Fibroblast of lung (primary cell): ENCODE measurements at regions not wholly inside any gene's neighbourhood (a gene's known extent, or its start where the extent isn't known, plus 50 kb on each side); places are given as distances from the start of the nearest gene placed in this dataset.

Source experiments
- DNase-seq, 2 donors: peaks; one replicate each; pipeline versions ENCODE4 v3.0.0 to v3.0.0-alpha.2; 2010; ENCODE audit warnings: low read depth in 2 of 2
- H2AFZ ChIP-seq: 2 replicates; pipeline ENCODE4 v1.5.1; 2012; ENCODE audit warnings: low read length, control low read depth, inconsistent platforms
- H3K27ac ChIP-seq: 2 replicates; pipeline ENCODE4 v1.5.1; 2011; ENCODE audit warnings: low read length, control low read depth; ENCODE audit not compliant: insufficient read depth
- H3K27me3 ChIP-seq: 2 replicates; pipeline ENCODE4 v1.5.1; 2011; ENCODE audit warnings: mild to moderate bottlenecking, low read length; ENCODE audit not compliant: control insufficient read depth, insufficient read depth
- H3K36me3 ChIP-seq: 2 replicates; pipeline ENCODE4 v1.5.1; 2011; ENCODE audit warnings: low read length; ENCODE audit not compliant: control insufficient read depth, insufficient read depth
- H3K4me1 ChIP-seq: 2 replicates; pipeline ENCODE4 v1.5.1; 2011; ENCODE audit warnings: low read length; ENCODE audit not compliant: control insufficient read depth, insufficient read depth; ENCODE audit errors: extremely low read depth
- H3K4me2 ChIP-seq: 2 replicates; pipeline ENCODE4 v1.5.1; 2011; ENCODE audit warnings: low read length, control low read depth; ENCODE audit not compliant: insufficient read depth; ENCODE audit errors: extremely low read depth
- H3K4me3 ChIP-seq, 4 experiments: fragments of 200-600 bp in 1 of 4; sonication (generic) in 1 of 4; replicated peaks in 1 of 4; 2 replicates each; pipeline ENCODE4 v1.5.1; 2011 to 2016; ENCODE audit warnings: low read length in 4 of 4, low read depth in 3 of 4, mild to moderate bottlenecking in 3 of 4, control low read depth in 2 of 4, inconsistent platforms in 1 of 4, mixed read lengths in 1 of 4; ENCODE audit not compliant: insufficient read depth in 1 of 4; ENCODE audit errors: control extremely low read depth in 1 of 4
- H3K79me2 ChIP-seq: 2 replicates; pipeline ENCODE4 v1.5.1; 2012; ENCODE audit warnings: mild to moderate bottlenecking, low read length, inconsistent platforms; ENCODE audit not compliant: control insufficient read depth, insufficient read depth
- H3K9ac ChIP-seq: 2 replicates; pipeline ENCODE4 v1.5.1; 2011; ENCODE audit warnings: mild to moderate bottlenecking, low read length, control low read depth; ENCODE audit not compliant: insufficient read depth
- H3K9me3 ChIP-seq: 2 replicates; pipeline ENCODE4 v1.5.1; 2012; ENCODE audit warnings: low read depth, low read length; ENCODE audit not compliant: control insufficient read depth, insufficient read depth
- H4K20me1 ChIP-seq: 2 replicates; pipeline ENCODE4 v1.5.1; 2011; ENCODE audit warnings: low read length; ENCODE audit not compliant: control insufficient read depth, insufficient read depth; ENCODE audit errors: extremely low read depth
- EZH2 ChIP-seq: IDR thresholded peaks from 2 replicates; pipeline ENCODE4 v1.5.1; 2012; ENCODE audit warnings: low read length, control low read depth, mild to moderate bottlenecking; ENCODE audit errors: missing control alignments
- TF ChIP-seq, protein P1 (sequence below), 2 donors: IDR thresholded peaks in 1 of 2; conservative IDR thresholded peaks in 1 of 2; 1 replicate in 1 of 2; 2 replicates in 1 of 2; pipeline ENCODE4 v1.5.1; 2011 to 2012; ENCODE audit warnings: low read length in 2 of 2, control low read depth in 1 of 2, inconsistent platforms in 1 of 2, low read depth in 1 of 2, mild to moderate bottlenecking in 1 of 2

DNA sequence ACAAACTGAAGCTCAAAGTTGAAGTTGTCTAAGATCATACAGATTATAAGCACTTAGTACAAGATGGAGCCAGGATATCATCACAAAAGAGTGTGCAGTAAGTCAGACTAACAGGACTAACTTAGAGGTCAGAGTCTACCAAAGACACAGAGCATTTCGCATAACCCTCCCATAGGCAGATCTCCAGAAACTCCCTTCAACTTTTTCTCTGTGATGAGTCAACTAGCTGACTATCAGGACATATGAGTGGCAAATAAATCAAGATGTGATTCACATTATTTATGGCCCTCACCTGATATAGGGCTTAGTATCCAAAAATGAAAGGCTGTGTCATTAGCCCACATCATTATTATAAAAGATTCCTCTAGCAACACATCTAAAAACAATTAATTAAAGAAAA lies 484.6 kb downstream of the GALC start:
- Histone ChIP-seq H3K9me3 (no peaks in the 10 kb centered on the region), H3K27me3 (no peaks in the 10 kb centered on the region), H3K36me3 (no peaks in the 10 kb centered on the region), H3K27ac (no peak overlapping the region), H3K4me1 (no peaks in the 10 kb centered on the region), H4K20me1 (no peaks in the 10 kb centered on the region), H3K9ac (no peak overlapping the region), H3K79me2 (no peaks in the 10 kb centered on the region), H3K4me3 (no peak overlapping the region), H2AFZ (no peak overlapping the region), H3K4me2 (no peak overlapping the region)
- peak in 1 of 2 donors; percentile 6 for DNase-seq
- TF ChIP-seq, protein P1, sequence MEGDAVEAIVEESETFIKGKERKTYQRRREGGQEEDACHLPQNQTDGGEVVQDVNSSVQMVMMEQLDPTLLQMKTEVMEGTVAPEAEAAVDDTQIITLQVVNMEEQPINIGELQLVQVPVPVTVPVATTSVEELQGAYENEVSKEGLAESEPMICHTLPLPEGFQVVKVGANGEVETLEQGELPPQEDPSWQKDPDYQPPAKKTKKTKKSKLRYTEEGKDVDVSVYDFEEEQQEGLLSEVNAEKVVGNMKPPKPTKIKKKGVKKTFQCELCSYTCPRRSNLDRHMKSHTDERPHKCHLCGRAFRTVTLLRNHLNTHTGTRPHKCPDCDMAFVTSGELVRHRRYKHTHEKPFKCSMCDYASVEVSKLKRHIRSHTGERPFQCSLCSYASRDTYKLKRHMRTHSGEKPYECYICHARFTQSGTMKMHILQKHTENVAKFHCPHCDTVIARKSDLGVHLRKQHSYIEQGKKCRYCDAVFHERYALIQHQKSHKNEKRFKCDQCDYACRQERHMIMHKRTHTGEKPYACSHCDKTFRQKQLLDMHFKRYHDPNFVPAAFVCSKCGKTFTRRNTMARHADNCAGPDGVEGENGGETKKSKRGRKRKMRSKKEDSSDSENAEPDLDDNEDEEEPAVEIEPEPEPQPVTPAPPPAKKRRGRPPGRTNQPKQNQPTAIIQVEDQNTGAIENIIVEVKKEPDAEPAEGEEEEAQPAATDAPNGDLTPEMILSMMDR (conservative IDR thresholded peaks at IDR 0.05 in 1 of 2, IDR thresholded peaks at IDR 0.05 in 1 of 2; ENCODE audit: low read depth in 1 of 2, low read length in 2 of 2): no peak
- TF ChIP-seq EZH2: no peak

DNA sequence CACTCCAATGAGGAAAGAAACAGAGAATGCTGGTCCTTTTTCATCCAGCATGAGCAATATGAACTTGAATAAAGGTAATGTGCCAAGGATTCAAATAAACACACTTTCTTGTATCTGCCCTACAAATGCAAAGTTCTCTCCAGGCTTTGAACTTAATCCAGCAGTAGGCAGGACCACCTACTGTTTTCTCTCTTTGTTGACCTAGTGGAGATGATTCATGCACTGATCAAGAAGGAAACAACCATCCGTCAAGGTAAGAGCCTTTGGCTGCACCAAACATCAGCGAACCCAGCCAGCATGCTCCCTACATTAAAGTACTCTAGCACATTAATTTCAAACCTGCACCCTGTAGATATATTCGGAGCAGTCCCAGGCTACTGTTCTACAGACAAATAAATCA lies 489.3 kb downstream of the GALC start:
- Histone ChIP-seq H2AFZ (no peak overlapping the region), H3K36me3 (no peaks in the 10 kb centered on the region), H3K4me3 (no peak overlapping the region), H4K20me1 (no peaks in the 10 kb centered on the region), H3K4me2 (no peak overlapping the region), H3K79me2 (no peaks in the 10 kb centered on the region), H3K27me3 (no peaks in the 10 kb centered on the region), H3K9ac (no peak overlapping the region), H3K4me1 (no peaks in the 10 kb centered on the region), H3K27ac (no peak overlapping the region), H3K9me3 (no peaks in the 10 kb centered on the region)
- no peak for DNase-seq
- no peak for TF ChIP-seq EZH2
- TF ChIP-seq, protein P1 (conservative IDR thresholded peaks at IDR 0.05 in 1 of 2, IDR thresholded peaks at IDR 0.05 in 1 of 2; ENCODE audit: low read depth in 1 of 2, low read length in 2 of 2): no peak

DNA sequence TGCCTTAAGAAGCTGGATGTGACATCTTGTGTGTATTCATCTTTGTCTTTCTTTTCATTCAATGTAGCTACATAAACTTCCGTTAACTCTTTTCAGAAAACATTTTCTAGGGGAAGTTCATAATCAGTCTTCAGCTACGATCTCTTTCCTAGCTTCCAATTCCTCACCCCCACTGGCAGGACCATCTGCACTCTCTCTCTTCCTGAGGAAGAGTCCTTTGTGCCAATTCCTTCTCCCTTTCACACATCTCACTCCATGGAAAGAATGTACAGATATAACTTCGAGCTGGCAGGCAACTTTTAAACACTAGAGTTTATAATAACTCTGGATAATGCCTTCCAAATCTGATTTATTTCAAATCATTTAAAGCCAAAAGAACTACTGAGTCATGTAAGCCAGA lies 495.7 kb downstream of the GALC start:
- H3K9ac ChIP-seq: no peak overlapping the region
- no peak for TF ChIP-seq EZH2
- TF ChIP-seq, protein P1 (conservative IDR thresholded peaks at IDR 0.05 in 1 of 2, IDR thresholded peaks at IDR 0.05 in 1 of 2; ENCODE audit: low read depth in 1 of 2, low read length in 2 of 2): no peak
- H2AFZ ChIP-seq: no peak overlapping the region
- H3K27me3 ChIP-seq: no peaks in the 10 kb centered on the region
- H3K4me3 ChIP-seq: no peak overlapping the region
- H3K27ac ChIP-seq: no peak overlapping the region
- no peaks in the 10 kb centered on the region for H3K4me1 ChIP-seq
- no peaks in the 10 kb centered on the region for H4K20me1 ChIP-seq
- no peaks in the 10 kb centered on the region for H3K9me3 ChIP-seq
- H3K79me2 ChIP-seq: no peaks in the 10 kb centered on the region
- DNase-seq: no peak
- H3K36me3 ChIP-seq: no peaks in the 10 kb centered on the region
- H3K4me2 ChIP-seq: no peak overlapping the region
